KMS-11 (cell line): ENCODE measurements at regions not wholly inside any gene's neighbourhood (a gene's known extent, or its start where the extent isn't known, plus 50 kb on each side); places are given as distances from the start of the nearest gene placed in this dataset.

Source experiments
- H2AFZ ChIP-seq: fragments of 200-600 bp; sonication (generic); 2 replicates; pipeline ENCODE4 v1.6.1; 2016; ENCODE audit warnings: antibody characterized with exemption, mixed run types, low read depth
- H3K27ac ChIP-seq: fragments of 200-600 bp; sonication (generic); 2 replicates; pipeline ENCODE4 v1.6.1; 2016; ENCODE audit warnings: mild to moderate bottlenecking, mixed run types
- H3K27me3 ChIP-seq: fragments of 200-600 bp; sonication (generic); 2 replicates; pipeline ENCODE4 v1.6.1; 2017; ENCODE audit warnings: mild to moderate bottlenecking, low read depth, mixed run types, moderate library complexity; ENCODE audit not compliant: insufficient read depth
- H3K36me3 ChIP-seq: fragments of 200-600 bp; sonication (generic); 2 replicates; pipeline ENCODE4 v1.6.1; 2017; ENCODE audit warnings: mild to moderate bottlenecking, mixed run types; ENCODE audit not compliant: insufficient read depth
- H3K4me1 ChIP-seq: fragments of 200-600 bp; sonication (generic); 2 replicates; pipeline ENCODE4 v1.6.1; 2016; ENCODE audit warnings: mild to moderate bottlenecking, low read depth, mixed run types; ENCODE audit not compliant: poor library complexity, severe bottlenecking
- H3K4me2 ChIP-seq: fragments of 200-600 bp; sonication (generic); 2 replicates; pipeline ENCODE4 v1.7.0; 2016; ENCODE audit warnings: mild to moderate bottlenecking, mixed run types
- H3K4me3 ChIP-seq: fragments of 200-600 bp; sonication (generic); IDR thresholded peaks from 2 replicates; pipeline ENCODE4 v1.6.1; 2017; ENCODE audit warnings: low read depth, low read length, mixed read lengths; ENCODE audit not compliant: insufficient read depth
- H3K79me2 ChIP-seq: fragments of 200-600 bp; sonication (generic); 2 replicates; pipeline ENCODE4 v1.6.1; 2016; ENCODE audit warnings: low read depth, mixed run types; ENCODE audit not compliant: insufficient read depth
- H3K9ac ChIP-seq: fragments of 200-600 bp; sonication (generic); 2 replicates; pipeline ENCODE4 v1.6.1; 2016; ENCODE audit warnings: mild to moderate bottlenecking, mixed run types
- H4K20me1 ChIP-seq: fragments of 200-600 bp; sonication (generic); 2 replicates; pipeline ENCODE4 v1.6.1; 2016; ENCODE audit warnings: mild to moderate bottlenecking, mixed run types; ENCODE audit not compliant: insufficient read depth
- TF ChIP-seq, protein P1 (sequence below): fragments of 200-600 bp; sonication (generic); conservative IDR thresholded peaks from 2 replicates; pipeline ENCODE4 v1.6.1; 2017; ENCODE audit warnings: low read depth, mild to moderate bottlenecking, antibody characterized with exemption, low read length, moderate library complexity, mixed read lengths

DNA sequence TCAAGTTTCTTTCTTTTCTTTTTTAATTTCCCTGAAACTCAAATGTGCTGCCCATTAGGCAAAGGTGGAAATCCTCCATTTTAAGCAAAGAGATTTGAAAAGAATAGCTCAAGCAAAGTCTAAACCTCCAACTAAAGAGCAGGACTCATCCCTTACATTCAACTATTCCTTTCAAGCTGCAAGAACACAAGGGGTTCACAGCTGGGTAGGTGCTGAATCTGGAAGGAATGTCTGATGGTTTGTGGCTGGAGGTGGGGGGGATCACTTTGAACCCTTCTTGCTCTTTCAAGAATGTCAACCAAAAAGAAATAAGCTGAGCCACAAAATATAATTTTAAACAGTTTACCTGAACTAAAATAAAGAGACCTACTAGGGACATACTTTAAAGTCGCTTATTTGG, 375.7 kb upstream of the CDH10 start:
- no peaks in the 10 kb centered on the region for H3K27me3 ChIP-seq
- H3K4me2 ChIP-seq: no peak overlapping the region
- no peak overlapping the region for H3K27ac ChIP-seq
- H3K4me1 ChIP-seq: no peaks in the 10 kb centered on the region
- no peaks in the 10 kb centered on the region for H3K79me2 ChIP-seq
- no peak overlapping the region for H3K9ac ChIP-seq
- H3K36me3 ChIP-seq: no peaks in the 10 kb centered on the region
- no peak overlapping the region for H3K4me3 ChIP-seq
- TF ChIP-seq, protein P1, sequence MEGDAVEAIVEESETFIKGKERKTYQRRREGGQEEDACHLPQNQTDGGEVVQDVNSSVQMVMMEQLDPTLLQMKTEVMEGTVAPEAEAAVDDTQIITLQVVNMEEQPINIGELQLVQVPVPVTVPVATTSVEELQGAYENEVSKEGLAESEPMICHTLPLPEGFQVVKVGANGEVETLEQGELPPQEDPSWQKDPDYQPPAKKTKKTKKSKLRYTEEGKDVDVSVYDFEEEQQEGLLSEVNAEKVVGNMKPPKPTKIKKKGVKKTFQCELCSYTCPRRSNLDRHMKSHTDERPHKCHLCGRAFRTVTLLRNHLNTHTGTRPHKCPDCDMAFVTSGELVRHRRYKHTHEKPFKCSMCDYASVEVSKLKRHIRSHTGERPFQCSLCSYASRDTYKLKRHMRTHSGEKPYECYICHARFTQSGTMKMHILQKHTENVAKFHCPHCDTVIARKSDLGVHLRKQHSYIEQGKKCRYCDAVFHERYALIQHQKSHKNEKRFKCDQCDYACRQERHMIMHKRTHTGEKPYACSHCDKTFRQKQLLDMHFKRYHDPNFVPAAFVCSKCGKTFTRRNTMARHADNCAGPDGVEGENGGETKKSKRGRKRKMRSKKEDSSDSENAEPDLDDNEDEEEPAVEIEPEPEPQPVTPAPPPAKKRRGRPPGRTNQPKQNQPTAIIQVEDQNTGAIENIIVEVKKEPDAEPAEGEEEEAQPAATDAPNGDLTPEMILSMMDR: no peak
- H2AFZ ChIP-seq: no peak overlapping the region
- H4K20me1 ChIP-seq: no peaks in the 10 kb centered on the region

DNA sequence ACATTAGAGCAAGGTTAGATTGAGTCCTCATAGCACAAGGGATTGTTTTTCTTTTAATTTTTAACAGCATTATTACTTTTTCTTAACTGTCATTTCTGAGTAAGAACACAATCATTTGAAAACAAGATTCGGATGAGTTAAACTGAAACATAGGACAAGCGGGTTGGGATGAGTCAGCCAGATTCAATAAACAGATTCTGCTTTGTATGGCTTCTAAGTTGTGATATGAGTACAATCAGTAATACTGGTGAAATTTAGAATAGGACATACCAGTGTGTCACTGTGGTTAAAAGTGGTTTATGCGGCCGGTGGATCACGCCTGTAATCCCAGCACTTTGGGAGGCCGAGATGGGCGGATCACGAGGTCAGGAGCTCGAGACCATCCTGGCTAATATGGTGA, 364.3 kb upstream of the CDH10 start:
- no peak overlapping the region for H3K4me2 ChIP-seq
- TF ChIP-seq, protein P1: no peak
- H3K36me3 ChIP-seq: no peaks in the 10 kb centered on the region
- no peak overlapping the region for H3K4me3 ChIP-seq
- H3K27me3 ChIP-seq: no peaks in the 10 kb centered on the region
- H3K79me2 ChIP-seq: no peaks in the 10 kb centered on the region
- H3K27ac ChIP-seq: no peak overlapping the region
- no peaks in the 10 kb centered on the region for H4K20me1 ChIP-seq
- H2AFZ ChIP-seq: no peak overlapping the region
- H3K9ac ChIP-seq: no peak overlapping the region
- H3K4me1 ChIP-seq: no peaks in the 10 kb centered on the region

DNA sequence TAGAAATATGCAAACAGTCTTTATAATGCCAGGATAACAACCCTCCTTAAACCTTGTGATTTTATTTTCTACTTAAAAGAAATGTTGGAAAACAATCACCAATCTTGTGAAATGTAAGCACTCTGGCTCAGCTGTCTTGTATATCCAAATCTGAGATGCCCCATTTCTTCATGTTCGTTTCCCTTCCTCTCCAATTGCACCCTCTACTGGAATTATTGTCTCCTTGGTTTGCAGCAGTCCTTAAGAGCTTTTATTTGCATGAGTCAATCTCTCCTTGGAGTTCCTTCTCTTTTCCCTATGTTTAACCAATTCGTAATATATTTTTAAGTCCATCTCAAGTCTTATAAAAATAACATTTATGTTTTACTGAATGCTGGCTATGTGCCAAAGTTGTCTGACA, 362.0 kb upstream of the CDH10 start:
- no peaks in the 10 kb centered on the region for H4K20me1 ChIP-seq
- no peaks in the 10 kb centered on the region for H3K4me1 ChIP-seq
- H3K27me3 ChIP-seq: no peaks in the 10 kb centered on the region
- H3K36me3 ChIP-seq: no peaks in the 10 kb centered on the region
- H3K4me2 ChIP-seq: no peak overlapping the region
- TF ChIP-seq, protein P1: peak; percentile 35
- no peak overlapping the region for H3K27ac ChIP-seq
- H3K79me2 ChIP-seq: no peaks in the 10 kb centered on the region
- no peak overlapping the region for H3K4me3 ChIP-seq
- H3K9ac ChIP-seq: no peak overlapping the region
- H2AFZ ChIP-seq: no peak overlapping the region

DNA sequence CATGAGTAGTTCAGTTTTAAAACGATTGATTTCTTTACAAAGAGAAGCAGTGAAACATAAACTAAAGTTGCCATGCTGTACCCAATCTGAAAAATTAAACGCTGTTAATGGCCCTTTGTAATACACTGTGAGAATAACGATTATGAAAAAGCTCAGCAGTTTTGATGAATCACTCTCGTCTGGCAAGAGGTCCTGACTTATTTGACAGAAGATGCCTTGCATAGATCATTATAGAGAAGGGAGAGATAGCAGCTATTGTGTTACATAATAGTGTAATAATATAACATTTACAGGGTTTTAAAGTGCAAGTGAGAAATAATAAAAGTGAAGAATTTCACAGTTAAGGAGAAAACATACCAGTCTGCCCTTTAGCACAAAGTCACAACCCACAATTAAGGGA, 361.5 kb upstream of the CDH10 start:
- no peak overlapping the region for H3K27ac ChIP-seq
- TF ChIP-seq, protein P1: no peak
- no peak overlapping the region for H2AFZ ChIP-seq
- no peak overlapping the region for H3K4me2 ChIP-seq
- no peaks in the 10 kb centered on the region for H3K4me1 ChIP-seq
- H4K20me1 ChIP-seq: no peaks in the 10 kb centered on the region
- no peaks in the 10 kb centered on the region for H3K36me3 ChIP-seq
- no peaks in the 10 kb centered on the region for H3K27me3 ChIP-seq
- no peaks in the 10 kb centered on the region for H3K79me2 ChIP-seq
- H3K4me3 ChIP-seq: no peak overlapping the region
- H3K9ac ChIP-seq: no peak overlapping the region

DNA sequence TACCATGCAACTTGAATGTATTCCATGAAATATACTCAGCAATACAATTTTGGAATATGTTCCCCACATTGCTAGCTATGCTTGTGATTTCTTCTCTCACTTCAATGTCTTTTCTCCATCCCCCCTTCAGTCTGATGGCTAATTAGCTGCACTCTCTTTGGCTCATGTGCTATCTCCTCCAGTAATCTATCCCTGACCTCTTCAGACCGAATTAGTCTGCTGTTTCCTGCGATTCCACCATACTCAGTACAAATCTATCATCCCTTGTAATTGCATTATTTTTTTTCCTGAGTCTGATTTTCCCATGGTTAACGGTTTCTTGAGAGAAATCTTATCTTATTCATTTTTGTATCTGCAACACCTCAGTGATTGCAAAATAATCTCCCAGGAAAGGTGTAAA, 360.7 kb upstream of the CDH10 start:
- Histone ChIP-seq H2AFZ (no peak overlapping the region), H3K4me1 (no peaks in the 10 kb centered on the region), H3K27me3 (no peaks in the 10 kb centered on the region), H3K9ac (no peak overlapping the region), H3K4me2 (no peak overlapping the region), H3K36me3 (no peaks in the 10 kb centered on the region), H3K27ac (no peak overlapping the region), H3K4me3 (no peak overlapping the region), H4K20me1 (no peaks in the 10 kb centered on the region), H3K79me2 (no peaks in the 10 kb centered on the region)
- TF ChIP-seq, protein P1: no peak
